GM12878 (cell line): ENCODE measurements at regions not wholly inside any gene's neighbourhood (a gene's known extent, or its start where the extent isn't known, plus 50 kb on each side); places are given as distances from the start of the nearest gene placed in this dataset.

Experiments
- CTCF ChIP-seq, 3 experiments: IDR thresholded peaks in 2 of 3; conservative IDR thresholded peaks in 1 of 3; 2 replicates each; pipeline ENCODE4 v1.5.1; 2011; ENCODE audit warnings: low read depth in 3 of 3, low read length in 3 of 3, mild to moderate bottlenecking in 3 of 3, control low read depth in 2 of 3, moderate library complexity in 2 of 3, inconsistent platforms in 1 of 3, mixed read lengths in 1 of 3; ENCODE audit not compliant: control insufficient read depth in 2 of 3, insufficient read depth in 1 of 3; ENCODE audit errors: extremely low read depth in 1 of 3
- EGR1 ChIP-seq, 2 experiments: IDR thresholded peaks; 1 replicate in 1 of 2; 2 replicates in 1 of 2; pipeline ENCODE4 v1.6.1; 2011 to 2012; ENCODE audit warnings: low read depth in 2 of 2, low read length in 2 of 2, borderline replicate concordance in 1 of 2, mild to moderate bottlenecking in 1 of 2, moderate library complexity in 1 of 2
- EP300 ChIP-seq, 2 experiments: fragments of 150-350 bp in 1 of 2; IDR thresholded peaks; 2 replicates each; pipeline ENCODE4 v1.6.1; 2011 to 2012; ENCODE audit warnings: low read depth in 2 of 2, low read length in 2 of 2, borderline replicate concordance in 1 of 2, improper control_type of control experiment in 1 of 2, inconsistent platforms in 1 of 2; ENCODE audit not compliant: control insufficient read depth in 1 of 2
- MAX ChIP-seq: IDR thresholded peaks from 2 replicates; pipeline ENCODE4 v1.6.1; 2012; ENCODE audit warnings: low read depth, low read length, improper control_type of control experiment
- NFIC ChIP-seq: IDR thresholded peaks from 2 replicates; pipeline ENCODE4 v1.6.1; 2012; ENCODE audit warnings: low read depth, mild to moderate bottlenecking, inconsistent platforms, low read length, moderate library complexity
- PAX8 ChIP-seq: fragments of 450-650 bp; IDR thresholded peaks from 2 replicates; pipeline ENCODE4 v1.6.1; 2017; ENCODE audit warnings: mild to moderate bottlenecking, moderate library complexity
- SMC3 ChIP-seq: IDR thresholded peaks from 2 replicates; pipeline ENCODE4 v1.6.1; 2011; ENCODE audit warnings: low read length, improper control_type of control experiment, borderline replicate concordance
- ZNF384 ChIP-seq: IDR thresholded peaks from 2 replicates; pipeline ENCODE4 v1.6.1; 2012; ENCODE audit warnings: low read depth, mild to moderate bottlenecking, low read length, improper control_type of control experiment, borderline replicate concordance

DNA sequence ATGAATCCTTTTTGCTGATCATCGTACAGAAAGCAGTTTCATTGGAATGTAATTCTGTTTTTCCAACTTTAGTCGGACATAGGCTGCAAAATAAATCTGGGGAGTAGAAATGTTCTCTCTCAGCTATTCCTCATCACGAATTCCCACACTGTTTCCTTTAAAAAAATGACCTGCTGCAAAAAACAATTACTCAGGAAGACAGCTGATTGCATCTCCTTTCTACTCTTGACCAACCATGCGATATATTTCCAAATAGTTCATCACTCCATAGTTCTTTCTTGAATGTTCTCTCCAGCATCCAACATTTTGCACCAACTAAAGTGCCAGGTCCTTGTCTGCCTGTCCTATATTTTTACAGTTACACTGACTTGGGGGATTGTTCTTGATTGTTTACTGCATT, 96.4 kb downstream of the S1PR1 start:
- TF ChIP-seq EGR1 (IDR thresholded peaks at IDR 0.05; ENCODE audit: borderline replicate concordance in 1 of 2, low read depth in 2 of 2, low read length in 2 of 2): no peak
- TF ChIP-seq SMC3: no peak
- no peak for TF ChIP-seq CTCF (IDR thresholded peaks at IDR 0.05 in 2 of 3, conservative IDR thresholded peaks at IDR 0.05 in 1 of 3; ENCODE audit: control insufficient read depth in 2 of 3, extremely low read depth in 1 of 3, insufficient read depth in 1 of 3, low read depth in 3 of 3, low read length in 3 of 3)
- no peak for TF ChIP-seq MAX
- TF ChIP-seq PAX8: no peak
- TF ChIP-seq EP300 (IDR thresholded peaks at IDR 0.05; ENCODE audit: borderline replicate concordance in 1 of 2, control insufficient read depth in 1 of 2, low read depth in 2 of 2, low read length in 2 of 2): no peak
- no peak for TF ChIP-seq ZNF384
- TF ChIP-seq NFIC: no peak
